ENCODE measurements at regions not wholly inside any gene's neighbourhood (a gene's known extent, or its start where the extent isn't known, plus 50 kb on each side); places are given as distances from the start of the nearest gene placed in this dataset.
A peak's percentile ranks its signal among the peaks of the same experiment; 100 is the strongest.

DNA sequence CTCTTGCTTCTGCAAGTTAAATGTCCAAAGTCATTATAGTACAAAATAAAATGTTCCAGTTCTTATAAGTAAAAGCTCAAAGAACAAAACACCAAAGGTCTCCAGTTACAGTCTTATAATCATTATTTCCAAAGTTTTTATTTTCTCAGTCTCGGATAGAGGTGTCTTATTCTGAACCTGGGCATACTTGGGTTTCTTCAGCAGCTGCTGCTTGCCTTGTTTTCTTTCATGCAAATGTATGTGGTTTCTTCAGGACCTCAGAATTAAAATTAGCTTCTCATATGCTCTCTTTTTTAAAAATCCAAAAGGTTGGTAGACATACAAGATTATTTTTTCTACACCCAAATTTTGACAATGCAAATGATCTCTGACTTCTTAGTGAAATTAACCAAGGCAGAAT, 383.0 kb downstream of the METTL4 start:
- H3K27ac ChIP-seq, result no peak overlapping the region
- no peak for TF ChIP-seq ZFX (IDR thresholded peaks at IDR 0.05; ENCODE audit: borderline replicate concordance)
- TF ChIP-seq, protein P1, sequence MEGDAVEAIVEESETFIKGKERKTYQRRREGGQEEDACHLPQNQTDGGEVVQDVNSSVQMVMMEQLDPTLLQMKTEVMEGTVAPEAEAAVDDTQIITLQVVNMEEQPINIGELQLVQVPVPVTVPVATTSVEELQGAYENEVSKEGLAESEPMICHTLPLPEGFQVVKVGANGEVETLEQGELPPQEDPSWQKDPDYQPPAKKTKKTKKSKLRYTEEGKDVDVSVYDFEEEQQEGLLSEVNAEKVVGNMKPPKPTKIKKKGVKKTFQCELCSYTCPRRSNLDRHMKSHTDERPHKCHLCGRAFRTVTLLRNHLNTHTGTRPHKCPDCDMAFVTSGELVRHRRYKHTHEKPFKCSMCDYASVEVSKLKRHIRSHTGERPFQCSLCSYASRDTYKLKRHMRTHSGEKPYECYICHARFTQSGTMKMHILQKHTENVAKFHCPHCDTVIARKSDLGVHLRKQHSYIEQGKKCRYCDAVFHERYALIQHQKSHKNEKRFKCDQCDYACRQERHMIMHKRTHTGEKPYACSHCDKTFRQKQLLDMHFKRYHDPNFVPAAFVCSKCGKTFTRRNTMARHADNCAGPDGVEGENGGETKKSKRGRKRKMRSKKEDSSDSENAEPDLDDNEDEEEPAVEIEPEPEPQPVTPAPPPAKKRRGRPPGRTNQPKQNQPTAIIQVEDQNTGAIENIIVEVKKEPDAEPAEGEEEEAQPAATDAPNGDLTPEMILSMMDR (IDR thresholded peaks at IDR 0.05), result no peak

DNA sequence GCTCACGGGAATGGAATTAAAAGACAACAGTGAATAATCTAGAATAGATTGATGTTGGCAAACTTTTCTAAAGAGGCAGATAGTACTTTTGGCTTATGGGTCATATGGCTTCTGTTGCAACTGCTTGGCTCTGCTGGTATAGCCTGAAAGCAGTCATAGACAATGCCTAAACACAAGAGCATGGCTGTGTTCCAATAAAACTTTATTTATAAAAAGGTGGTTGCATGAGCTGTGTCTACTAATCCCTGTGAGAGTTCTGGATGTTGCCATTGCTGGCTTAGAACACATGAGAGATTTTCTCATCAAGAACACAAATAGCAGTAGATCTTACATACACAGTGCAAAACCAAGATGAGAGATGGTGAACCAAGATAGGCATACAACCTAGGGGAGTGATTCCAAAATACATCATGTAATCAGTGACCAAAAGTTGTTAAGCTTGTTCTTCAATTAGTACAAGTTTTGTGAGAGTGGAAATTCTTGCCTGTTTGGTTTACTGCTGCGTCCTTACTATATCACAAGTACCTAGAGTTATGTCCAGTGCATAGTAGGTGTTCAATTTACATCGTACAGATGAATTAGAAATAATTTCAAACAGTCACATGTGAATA, 380.0 kb downstream of the METTL4 start:
- H3K27ac ChIP-seq, result peak overlapping the region; percentile 27; the same call in 1 of the 2 replicates
- no peak for TF ChIP-seq ZFX (IDR thresholded peaks at IDR 0.05; ENCODE audit: borderline replicate concordance)
- TF ChIP-seq, protein P1 (IDR thresholded peaks at IDR 0.05), result no peak

DNA sequence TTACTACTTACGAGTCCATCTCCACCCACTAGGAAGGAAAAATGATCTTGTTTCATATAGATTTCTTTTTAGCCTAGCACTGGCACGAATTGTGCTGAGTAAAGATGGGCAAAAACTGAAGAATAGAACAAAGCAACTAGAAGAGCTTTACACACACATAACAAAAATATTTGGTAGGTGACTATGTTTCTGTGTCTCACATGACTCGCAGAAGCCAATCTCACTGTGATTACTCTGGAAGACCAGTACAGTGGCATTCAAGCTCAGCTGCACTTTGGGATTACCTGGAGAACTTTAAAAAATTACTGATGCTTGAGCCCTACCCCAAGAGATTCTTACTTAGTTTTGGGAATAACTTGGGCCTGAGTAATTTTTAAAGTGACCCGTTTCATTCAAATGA, 378.7 kb downstream of the METTL4 start:
- no peak overlapping the region for H3K27ac ChIP-seq
- no peak for TF ChIP-seq ZFX (IDR thresholded peaks at IDR 0.05; ENCODE audit: borderline replicate concordance)
- TF ChIP-seq, protein P1 (IDR thresholded peaks at IDR 0.05), result no peak

DNA sequence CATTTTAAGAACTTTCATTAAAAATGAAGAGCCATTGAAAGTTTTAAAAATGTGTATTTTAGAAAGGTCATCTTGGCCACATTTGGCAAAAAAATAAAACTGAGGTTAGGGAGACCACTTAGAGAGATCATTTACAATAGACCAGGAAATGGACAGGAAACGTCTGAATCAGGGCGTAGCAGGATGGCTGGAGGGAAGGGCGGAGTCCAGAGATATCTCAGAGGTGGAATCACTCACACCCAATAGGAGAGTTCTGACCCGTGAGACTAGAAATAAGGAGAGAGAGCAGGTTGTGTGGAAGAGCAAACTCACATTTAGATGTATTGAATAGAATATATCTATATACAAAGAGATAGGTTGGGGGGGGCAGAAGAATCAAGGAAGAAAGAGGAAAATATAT, 373.4 kb downstream of the METTL4 start:
- TF ChIP-seq, protein P1 (IDR thresholded peaks at IDR 0.05), result no peak
- no peak for TF ChIP-seq ZFX (IDR thresholded peaks at IDR 0.05; ENCODE audit: borderline replicate concordance)
- H3K27ac ChIP-seq, result no peak overlapping the region

DNA sequence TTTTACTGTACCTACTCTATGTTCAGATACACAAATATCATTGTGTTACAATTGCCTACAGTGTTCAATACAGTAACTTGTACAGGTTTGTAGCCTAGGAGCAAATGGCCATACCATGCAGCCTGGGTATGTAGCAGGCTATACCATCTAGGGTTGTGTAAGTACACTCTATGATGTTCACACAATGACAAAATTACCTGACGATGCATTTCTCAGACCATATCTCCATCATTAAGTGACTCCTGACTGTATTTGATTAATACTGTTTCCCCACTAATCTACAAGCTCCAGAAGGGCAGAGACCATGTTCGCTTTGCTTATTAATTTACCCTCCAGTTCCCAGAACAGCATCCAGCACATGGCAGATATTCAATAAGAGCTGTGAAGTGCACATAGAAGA, 372.2 kb downstream of the METTL4 start:
- no peak overlapping the region for H3K27ac ChIP-seq
- TF ChIP-seq, protein P1 (IDR thresholded peaks at IDR 0.05), result no peak

DNA sequence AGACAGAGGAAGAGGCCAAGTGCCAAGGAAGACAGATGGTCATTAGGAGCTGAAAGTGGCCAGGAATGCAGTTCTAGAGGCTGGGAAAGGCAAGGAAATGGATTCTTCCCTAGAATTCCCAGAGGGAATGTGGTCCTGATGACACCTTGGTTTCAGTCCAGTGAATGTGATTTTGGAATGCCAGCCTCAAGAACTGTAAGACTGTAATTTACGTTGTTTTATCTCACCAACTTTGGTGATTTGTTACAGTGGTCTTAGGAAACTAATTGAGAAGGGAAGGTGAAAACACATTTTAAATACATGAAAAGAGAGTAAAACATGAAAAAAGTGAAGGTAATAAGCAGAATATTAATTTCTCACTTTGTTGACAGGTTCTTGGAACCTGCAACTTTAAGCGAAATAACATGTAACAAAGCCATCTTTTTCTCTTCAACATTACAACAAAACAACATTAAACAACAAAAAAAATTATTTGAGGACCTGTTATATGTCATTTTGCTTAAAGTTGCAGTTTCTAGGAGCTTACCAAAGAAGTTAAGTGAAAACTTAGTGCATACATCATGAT, 370.2 kb downstream of the METTL4 start:
- no peak for TF ChIP-seq ZFX (IDR thresholded peaks at IDR 0.05; ENCODE audit: borderline replicate concordance)
- TF ChIP-seq, protein P1 (IDR thresholded peaks at IDR 0.05), result no peak
- no peak overlapping the region for H3K27ac ChIP-seq

DNA sequence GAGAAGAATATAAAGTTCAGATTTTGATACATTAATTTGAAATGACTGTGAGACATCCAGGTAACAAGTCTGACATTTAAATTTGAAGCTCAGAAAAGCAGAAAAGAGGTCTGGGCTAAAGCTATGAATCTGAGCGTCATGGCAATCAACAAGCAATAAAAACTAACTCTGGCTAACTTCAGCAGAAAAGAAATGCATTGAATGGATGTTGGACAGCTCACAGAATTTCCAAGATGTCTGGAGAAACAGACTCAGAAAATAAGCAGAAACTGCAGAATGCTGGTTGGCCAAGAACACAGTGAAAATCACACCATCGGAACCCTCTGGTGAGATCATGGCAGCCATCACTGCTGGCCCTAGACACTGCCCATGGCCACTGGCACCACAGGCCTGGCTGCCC, 366.6 kb downstream of the METTL4 start:
- TF ChIP-seq, protein P1 (IDR thresholded peaks at IDR 0.05), result no peak
- no peak for TF ChIP-seq ZFX (IDR thresholded peaks at IDR 0.05; ENCODE audit: borderline replicate concordance)

More for the DNA sequence above, 366.6 kb downstream of the METTL4 start:
- no peak overlapping the region for H3K27ac ChIP-seq

Data from 22Rv1 (cell line).